Mesendoderm (in vitro differentiated cells): ENCODE measurements at regions not wholly inside any gene's neighbourhood (a gene's known extent, or its start where the extent isn't known, plus 50 kb on each side); places are given as distances from the start of the nearest gene placed in this dataset.

ENCODE experiments used
- DNase-seq: peaks from one replicate; pipeline ENCODE4 v3.0.0; 2013
- H2AK5ac ChIP-seq: 2 replicates; pipeline ENCODE4 v1.6.1; 2013; ENCODE audit warnings: low read length, inconsistent platforms
- H2BK120ac ChIP-seq: 2 replicates; pipeline ENCODE4 v1.6.1; 2013; ENCODE audit warnings: low read depth, mild to moderate bottlenecking, low read length, moderate library complexity, mixed read lengths
- H2BK15ac ChIP-seq: replicated peaks from 2 replicates; pipeline ENCODE4 v1.6.1; 2013; ENCODE audit warnings: low read depth, mild to moderate bottlenecking, moderate library complexity
- H2BK5ac ChIP-seq: 2 replicates; pipeline ENCODE4 v1.6.1; 2013; ENCODE audit warnings: low read length, inconsistent platforms
- H3K18ac ChIP-seq: 2 replicates; pipeline ENCODE4 v1.6.1; 2013; ENCODE audit warnings: mild to moderate bottlenecking, low read length, mixed read lengths
- H3K23ac ChIP-seq: one replicate; pipeline ENCODE4 v1.6.1; 2013; ENCODE audit warnings: low read length
- H3K27ac ChIP-seq: 2 replicates; pipeline ENCODE4 v1.5.1; 2013; ENCODE audit warnings: low read depth, mild to moderate bottlenecking, inconsistent platforms, low read length, moderate library complexity
- H3K27me3 ChIP-seq: 2 replicates; pipeline ENCODE4 v1.6.1; 2013; ENCODE audit warnings: low read length, control low read depth, mild to moderate bottlenecking, inconsistent platforms; ENCODE audit not compliant: insufficient read depth, poor library complexity
- H3K36me3 ChIP-seq: 2 replicates; pipeline ENCODE4 v1.6.1; 2013; ENCODE audit warnings: low read length, inconsistent platforms; ENCODE audit not compliant: control insufficient read depth, insufficient read depth
- H3K4ac ChIP-seq: one replicate; pipeline ENCODE4 v1.6.1; 2013; ENCODE audit warnings: low read depth, mild to moderate bottlenecking, low read length, moderate library complexity
- H3K4me1 ChIP-seq: 2 replicates; pipeline ENCODE4 v1.6.1; 2013; ENCODE audit warnings: low read depth, low read length, inconsistent platforms; ENCODE audit not compliant: control insufficient read depth
- H3K4me2 ChIP-seq: 2 replicates; pipeline ENCODE4 v1.6.1; 2013; ENCODE audit warnings: low read length
- H3K4me3 ChIP-seq: 2 replicates; pipeline ENCODE4 v1.5.1; 2013; ENCODE audit warnings: mild to moderate bottlenecking, low read length
- H3K56ac ChIP-seq: one replicate; pipeline ENCODE4 v1.6.1; 2013; ENCODE audit warnings: low read length
- H3K79me1 ChIP-seq: 2 replicates; pipeline ENCODE4 v1.6.1; 2013; ENCODE audit warnings: low read length, inconsistent platforms
- H3K79me2 ChIP-seq: 2 replicates; pipeline ENCODE4 v1.6.1; 2013; ENCODE audit warnings: mild to moderate bottlenecking, low read length; ENCODE audit not compliant: control insufficient read depth, insufficient read depth
- H3K9ac ChIP-seq: 2 replicates; pipeline ENCODE4 v1.6.1; 2013; ENCODE audit warnings: low read length, inconsistent platforms
- H4K5ac ChIP-seq: one replicate; pipeline ENCODE4 v1.6.1; 2013; ENCODE audit warnings: low read length
- H4K8ac ChIP-seq: one replicate; pipeline ENCODE4 v1.6.1; 2013; ENCODE audit warnings: low read depth, mild to moderate bottlenecking, control low read depth, low read length, moderate library complexity
- WGBS: extraction: QIAGEN DNeasy Blood & Tissue Kit; methylation state at CpG from one replicate; pipeline ENCODE4 v1.1.7; 2013; ENCODE audit warnings: low lambda C conversion rate, missing lambda C conversion rate; ENCODE audit not compliant: insufficient coverage; ENCODE audit errors: extremely low coverage; 5-methylcytosine and 5-hydroxymethylcytosine counted together

GRCh38 chr3:102753901-102754300 is 319.1 kb downstream of the ZPLD1 start:
- Histone ChIP-seq H4K5ac (no peak overlapping the region), H3K56ac (no peak overlapping the region), H3K9ac (no peak overlapping the region), H3K4me2 (no peak overlapping the region), H3K27ac (no peak overlapping the region), H4K8ac (no peak overlapping the region), H2AK5ac (no peak overlapping the region), H2BK120ac (no peak overlapping the region), H2BK5ac (no peak overlapping the region), H3K27me3 (no peaks in the 10 kb centered on the region), H2BK15ac (no peak overlapping the region), H3K79me1 (no peaks in the 10 kb centered on the region), H3K4me3 (no peak overlapping the region), H3K36me3 (no peaks in the 10 kb centered on the region), H3K4ac (no peak overlapping the region), H3K79me2 (no peaks in the 10 kb centered on the region), H3K23ac (no peak overlapping the region), H3K4me1 (no peaks in the 10 kb centered on the region), H3K18ac (no peak overlapping the region)
- DNase-seq: no peak

- Histone ChIP-seq H2BK15ac (no peak overlapping the region), H3K4ac (no peak overlapping the region), H3K27ac (no peak overlapping the region), H3K4me2 (no peak overlapping the region), H3K36me3 (no peaks in the 10 kb centered on the region), H2AK5ac (no peak overlapping the region), H3K4me3 (no peak overlapping the region), H3K18ac (no peak overlapping the region), H3K4me1 (no peaks in the 10 kb centered on the region), H3K9ac (no peak overlapping the region), H3K23ac (no peak overlapping the region), H3K27me3 (no peaks in the 10 kb centered on the region), H4K5ac (no peak overlapping the region), H2BK120ac (no peak overlapping the region), H3K79me2 (no peaks in the 10 kb centered on the region), H2BK5ac (no peak overlapping the region), H4K8ac (no peak overlapping the region), H3K79me1 (no peaks in the 10 kb centered on the region), H3K56ac (no peak overlapping the region)
- no CpG with 5 or more reads among the region's 2 CpGs for WGBS
- DNase-seq: no peak
Measured at GRCh38 chr3:102756706-102757105, 321.9 kb downstream of the ZPLD1 start.

- Histone ChIP-seq H3K79me2 (no peaks in the 10 kb centered on the region), H3K4me1 (no peaks in the 10 kb centered on the region), H3K79me1 (no peaks in the 10 kb centered on the region), H2BK5ac (no peak overlapping the region), H3K36me3 (no peaks in the 10 kb centered on the region), H3K4me2 (no peak overlapping the region), H3K9ac (no peak overlapping the region), H3K18ac (no peak overlapping the region), H2BK15ac (no peak overlapping the region), H3K4ac (no peak overlapping the region), H3K27ac (no peak overlapping the region), H3K4me3 (no peak overlapping the region), H3K56ac (no peak overlapping the region), H4K8ac (no peak overlapping the region), H2BK120ac (no peak overlapping the region), H3K23ac (no peak overlapping the region), H2AK5ac (no peak overlapping the region), H3K27me3 (no peaks in the 10 kb centered on the region), H4K5ac (no peak overlapping the region)
- WGBS: no CpG with 5 or more reads among the region's 2 CpGs
- no peak for DNase-seq
Measured at GRCh38 chr3:102757950-102758349, 323.1 kb downstream of the ZPLD1 start.

- Histone ChIP-seq H2BK5ac (no peak overlapping the region), H3K27me3 (no peaks in the 10 kb centered on the region), H4K5ac (no peak overlapping the region), H2AK5ac (no peak overlapping the region), H3K79me2 (no peaks in the 10 kb centered on the region), H3K27ac (no peak overlapping the region), H4K8ac (no peak overlapping the region), H3K36me3 (no peaks in the 10 kb centered on the region), H2BK120ac (no peak overlapping the region), H2BK15ac (no peak overlapping the region), H3K4me1 (no peaks in the 10 kb centered on the region), H3K23ac (no peak overlapping the region), H3K79me1 (no peaks in the 10 kb centered on the region), H3K18ac (no peak overlapping the region), H3K56ac (no peak overlapping the region), H3K4ac (no peak overlapping the region), H3K4me3 (no peak overlapping the region), H3K9ac (no peak overlapping the region), H3K4me2 (no peak overlapping the region)
- no peak for DNase-seq
- no CpG with 5 or more reads among the region's 2 CpGs for WGBS
Measured at GRCh38 chr3:102761766-102762165, 327.0 kb downstream of the ZPLD1 start.

GRCh38 chr3:102790747-102791325 is 356.0 kb downstream of the ZPLD1 start:
- Histone ChIP-seq H4K5ac (no peak overlapping the region), H3K56ac (no peak overlapping the region), H3K4me1 (no peaks in the 10 kb centered on the region), H3K18ac (no peak overlapping the region), H3K79me2 (no peaks in the 10 kb centered on the region), H2BK5ac (no peak overlapping the region), H3K27ac (no peak overlapping the region), H3K4me2 (no peak overlapping the region), H2BK15ac (no peak overlapping the region), H2AK5ac (no peak overlapping the region), H3K4ac (no peak overlapping the region), H3K36me3 (no peaks in the 10 kb centered on the region), H3K79me1 (no peaks in the 10 kb centered on the region), H3K9ac (no peak overlapping the region), H2BK120ac (no peak overlapping the region), H3K4me3 (no peak overlapping the region), H3K27me3 (no peaks in the 10 kb centered on the region), H3K23ac (no peak overlapping the region), H4K8ac (no peak overlapping the region)
- no peak for DNase-seq
- WGBS: no CpG with 5 or more reads among the region's 3 CpGs
